GM12875 (cell line): ENCODE measurements at regions not wholly inside any gene's neighbourhood (a gene's known extent, or its start where the extent isn't known, plus 50 kb on each side); places are given as distances from the start of the nearest gene placed in this dataset.

Experiments used
- H3K4me3 ChIP-seq: one replicate; pipeline ENCODE4 v1.5.1; 2011; ENCODE audit warnings: low read depth, low read length, control low read depth
- TF ChIP-seq, protein P1 (sequence below): IDR thresholded peaks from 2 replicates; pipeline ENCODE4 v1.5.1; 2011; ENCODE audit warnings: low read depth, mild to moderate bottlenecking, control low read depth, inconsistent platforms, low read length, moderate library complexity, borderline replicate concordance; ENCODE audit not compliant: insufficient read depth

DNA sequence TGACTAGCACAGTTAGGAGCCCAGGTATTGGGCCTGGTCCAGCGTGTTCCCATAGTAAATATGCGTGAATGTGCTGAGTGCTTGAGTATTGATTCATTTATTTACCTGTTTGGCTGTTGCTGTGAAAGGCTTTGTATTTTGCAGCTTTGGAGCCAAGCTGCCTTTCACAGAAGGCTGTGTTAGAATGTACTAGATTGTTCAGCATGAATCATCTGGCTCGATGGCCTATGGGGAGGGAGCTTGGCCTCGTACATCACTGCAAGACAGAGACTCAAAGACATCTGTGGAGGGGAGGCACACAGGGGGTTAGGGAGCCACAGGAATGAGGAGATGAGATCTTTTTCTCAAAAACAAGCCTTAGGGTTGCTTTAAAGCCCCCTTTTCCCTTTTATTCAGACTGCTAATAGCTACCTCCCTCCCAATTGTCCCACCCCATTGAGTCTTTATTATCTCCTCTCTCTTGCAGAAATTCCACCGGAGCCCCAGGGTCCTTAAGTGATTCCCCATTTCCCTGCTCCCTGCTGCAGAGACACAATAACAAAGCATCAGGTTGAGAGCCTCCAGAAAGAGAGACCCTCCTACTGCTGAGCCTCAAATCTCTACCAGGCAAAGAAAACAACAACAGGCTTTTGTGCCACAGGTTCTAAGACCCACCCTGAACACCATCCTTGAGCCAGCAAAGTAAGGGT, 307.2 kb downstream of the ABCC12 start:
- TF ChIP-seq, protein P1, sequence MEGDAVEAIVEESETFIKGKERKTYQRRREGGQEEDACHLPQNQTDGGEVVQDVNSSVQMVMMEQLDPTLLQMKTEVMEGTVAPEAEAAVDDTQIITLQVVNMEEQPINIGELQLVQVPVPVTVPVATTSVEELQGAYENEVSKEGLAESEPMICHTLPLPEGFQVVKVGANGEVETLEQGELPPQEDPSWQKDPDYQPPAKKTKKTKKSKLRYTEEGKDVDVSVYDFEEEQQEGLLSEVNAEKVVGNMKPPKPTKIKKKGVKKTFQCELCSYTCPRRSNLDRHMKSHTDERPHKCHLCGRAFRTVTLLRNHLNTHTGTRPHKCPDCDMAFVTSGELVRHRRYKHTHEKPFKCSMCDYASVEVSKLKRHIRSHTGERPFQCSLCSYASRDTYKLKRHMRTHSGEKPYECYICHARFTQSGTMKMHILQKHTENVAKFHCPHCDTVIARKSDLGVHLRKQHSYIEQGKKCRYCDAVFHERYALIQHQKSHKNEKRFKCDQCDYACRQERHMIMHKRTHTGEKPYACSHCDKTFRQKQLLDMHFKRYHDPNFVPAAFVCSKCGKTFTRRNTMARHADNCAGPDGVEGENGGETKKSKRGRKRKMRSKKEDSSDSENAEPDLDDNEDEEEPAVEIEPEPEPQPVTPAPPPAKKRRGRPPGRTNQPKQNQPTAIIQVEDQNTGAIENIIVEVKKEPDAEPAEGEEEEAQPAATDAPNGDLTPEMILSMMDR: no peak

DNA sequence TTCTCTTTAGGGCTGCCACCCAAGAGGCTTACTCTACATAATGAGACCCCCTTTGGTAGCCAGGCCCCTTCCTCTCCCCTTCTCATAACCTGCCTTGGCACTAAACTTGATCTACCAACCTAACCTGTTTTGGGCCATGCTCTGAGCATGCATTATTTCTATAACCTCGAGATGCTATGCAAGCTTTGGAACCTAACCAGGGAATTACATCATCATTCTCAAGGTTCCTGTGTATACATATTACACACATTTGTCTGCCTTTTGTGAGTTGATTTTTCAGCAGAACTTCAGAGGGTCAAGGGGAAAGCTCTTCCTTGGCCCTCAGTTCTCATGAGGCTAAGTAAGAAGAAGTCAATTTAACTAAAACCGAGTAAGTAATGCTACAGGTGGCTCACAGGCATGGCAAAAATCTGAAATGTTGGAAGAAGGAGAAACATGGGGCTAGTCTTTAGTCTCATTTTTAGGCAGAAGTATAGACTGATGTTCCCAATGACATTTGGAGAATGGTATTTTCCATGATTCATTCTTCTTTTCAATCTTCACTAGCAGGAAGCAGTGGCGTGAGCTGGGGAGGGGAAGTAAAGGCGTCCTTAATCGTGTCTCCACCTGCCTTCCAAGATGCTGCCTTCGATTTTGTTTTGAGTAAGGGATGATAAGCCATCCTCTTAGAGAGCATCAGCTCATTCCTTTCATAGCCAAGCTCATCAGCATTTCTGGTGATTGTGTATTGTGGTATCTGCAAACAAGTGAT, 308.4 kb downstream of the ABCC12 start:
- TF ChIP-seq, protein P1: no peak
- no peak overlapping the region for H3K4me3 ChIP-seq

More for the DNA sequence above, 307.2 kb downstream of the ABCC12 start:
- no peak overlapping the region for H3K4me3 ChIP-seq

DNA sequence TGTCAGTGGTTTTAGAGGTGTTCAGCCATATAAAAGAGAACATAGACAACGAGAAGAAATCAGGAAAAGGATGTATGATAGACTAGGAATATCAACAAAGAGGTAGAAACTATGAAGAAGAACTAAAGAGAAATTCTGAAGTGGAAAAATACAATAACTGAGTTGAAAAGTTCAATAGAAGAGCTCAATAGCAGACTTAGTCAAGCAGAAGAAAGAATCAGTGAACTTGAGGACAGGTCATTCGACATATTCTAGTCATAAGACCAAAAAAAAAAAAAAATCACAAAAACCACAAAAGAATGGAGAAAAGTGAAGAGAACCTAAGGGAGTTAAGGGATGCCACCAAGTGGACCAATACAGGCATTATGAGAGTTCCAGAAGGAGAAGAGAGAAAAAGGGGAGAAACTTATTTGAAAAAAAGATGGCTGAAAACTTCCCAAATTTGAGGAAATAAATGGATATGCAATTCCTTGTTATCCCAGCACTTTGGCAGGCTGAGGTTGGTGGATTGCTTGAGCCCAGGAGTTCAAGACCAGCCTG, 321.2 kb downstream of the ABCC12 start:
- H3K4me3 ChIP-seq: no peak overlapping the region
- TF ChIP-seq, protein P1: no peak

GRCh38 chr16:47833771-47834170, 322.0 kb downstream of the ABCC12 start:
- H3K4me3 ChIP-seq: no peak overlapping the region
- TF ChIP-seq, protein P1: no peak

- TF ChIP-seq, protein P1: no peak
These were observed 325.8 kb downstream of the ABCC12 start for GRCh38 chr16:47829850-47830600.

GRCh38 chr16:47826070-47826469, 329.7 kb downstream of the ABCC12 start:
- TF ChIP-seq, protein P1: no peak
- no peak overlapping the region for H3K4me3 ChIP-seq

More at GRCh38 chr16:47829850-47830600, 325.8 kb downstream of the ABCC12 start:
- H3K4me3 ChIP-seq: no peak overlapping the region
